Left ventricle myocardium inferior (tissue), 1 donor: ENCODE measurements at regions not wholly inside any gene's neighbourhood (a gene's known extent, or its start where the extent isn't known, plus 50 kb on each side); places are given as distances from the start of the nearest gene placed in this dataset.

Experiments
- DNase-seq: peaks from one replicate; pipeline ENCODE4 v3.0.0-alpha.2; 2020
- H3K27ac ChIP-seq: fragments of 200-600 bp; replicated peaks from 2 replicates; pipeline ENCODE4 v1.8.0; 2021
- H3K27me3 ChIP-seq: fragments of 200-600 bp; 2 replicates; pipeline ENCODE4 v1.8.0; 2021; ENCODE audit warnings: low read depth
- H3K36me3 ChIP-seq: fragments of 200-600 bp; 2 replicates; pipeline ENCODE4 v1.8.0; 2021
- H3K4me1 ChIP-seq: fragments of 200-600 bp; 2 replicates; pipeline ENCODE4 v1.8.0; 2021
- H3K4me3 ChIP-seq: fragments of 200-600 bp; 2 replicates; pipeline ENCODE4 v1.8.0; 2021; ENCODE audit warnings: mild to moderate bottlenecking, moderate library complexity
- H3K9me3 ChIP-seq: fragments of 200-600 bp; replicated peaks from 2 replicates; pipeline ENCODE4 v1.8.0; 2021
- intact Hi-C: fragments of 100-400 bp; cut with micrococcal nuclease; formaldehyde crosslinking; loops from one replicate; pipeline ENCODE4 v1.11.0; 2022
- TF ChIP-seq, protein P1 (sequence below): fragments of 200-600 bp; IDR thresholded peaks from 2 replicates; pipeline ENCODE4 v1.8.0; 2021; ENCODE audit warnings: antibody characterized with exemption, mild to moderate bottlenecking, borderline replicate concordance
- donor health status: DM: no; HTN: yes; CAD: no; lungs with severe emphysema.

DNA sequence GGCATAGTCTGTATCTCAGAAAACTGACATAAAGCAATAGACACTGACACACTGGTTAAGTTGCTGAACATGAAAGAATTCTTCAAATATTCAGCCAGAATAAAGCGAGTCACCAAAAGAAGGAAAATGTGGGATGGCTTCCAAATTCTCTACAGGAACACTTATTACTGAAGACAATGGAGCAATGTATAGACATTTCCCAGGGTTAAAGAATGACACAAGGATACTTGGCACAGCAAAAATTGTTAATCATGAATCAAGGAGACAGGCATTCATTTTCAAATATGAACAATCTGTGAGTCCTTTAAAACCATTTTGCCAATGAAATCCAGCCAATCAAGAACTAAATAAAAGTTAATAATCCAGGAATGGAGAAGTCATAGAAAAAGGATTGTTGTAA is 92.5 kb downstream of the MTX3 start:
- H3K27ac ChIP-seq: no peak overlapping the region
- H3K4me3 ChIP-seq: no peak overlapping the region
- intact Hi-C loops: no loop called here
- H3K27me3 ChIP-seq: no peaks in the 10 kb centered on the region
- no peaks in the 10 kb centered on the region for H3K9me3 ChIP-seq
- DNase-seq: no peak
- no peaks in the 10 kb centered on the region for H3K36me3 ChIP-seq
- H3K4me1 ChIP-seq: no peaks in the 10 kb centered on the region
- TF ChIP-seq, protein P1, sequence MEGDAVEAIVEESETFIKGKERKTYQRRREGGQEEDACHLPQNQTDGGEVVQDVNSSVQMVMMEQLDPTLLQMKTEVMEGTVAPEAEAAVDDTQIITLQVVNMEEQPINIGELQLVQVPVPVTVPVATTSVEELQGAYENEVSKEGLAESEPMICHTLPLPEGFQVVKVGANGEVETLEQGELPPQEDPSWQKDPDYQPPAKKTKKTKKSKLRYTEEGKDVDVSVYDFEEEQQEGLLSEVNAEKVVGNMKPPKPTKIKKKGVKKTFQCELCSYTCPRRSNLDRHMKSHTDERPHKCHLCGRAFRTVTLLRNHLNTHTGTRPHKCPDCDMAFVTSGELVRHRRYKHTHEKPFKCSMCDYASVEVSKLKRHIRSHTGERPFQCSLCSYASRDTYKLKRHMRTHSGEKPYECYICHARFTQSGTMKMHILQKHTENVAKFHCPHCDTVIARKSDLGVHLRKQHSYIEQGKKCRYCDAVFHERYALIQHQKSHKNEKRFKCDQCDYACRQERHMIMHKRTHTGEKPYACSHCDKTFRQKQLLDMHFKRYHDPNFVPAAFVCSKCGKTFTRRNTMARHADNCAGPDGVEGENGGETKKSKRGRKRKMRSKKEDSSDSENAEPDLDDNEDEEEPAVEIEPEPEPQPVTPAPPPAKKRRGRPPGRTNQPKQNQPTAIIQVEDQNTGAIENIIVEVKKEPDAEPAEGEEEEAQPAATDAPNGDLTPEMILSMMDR: no peak

DNA sequence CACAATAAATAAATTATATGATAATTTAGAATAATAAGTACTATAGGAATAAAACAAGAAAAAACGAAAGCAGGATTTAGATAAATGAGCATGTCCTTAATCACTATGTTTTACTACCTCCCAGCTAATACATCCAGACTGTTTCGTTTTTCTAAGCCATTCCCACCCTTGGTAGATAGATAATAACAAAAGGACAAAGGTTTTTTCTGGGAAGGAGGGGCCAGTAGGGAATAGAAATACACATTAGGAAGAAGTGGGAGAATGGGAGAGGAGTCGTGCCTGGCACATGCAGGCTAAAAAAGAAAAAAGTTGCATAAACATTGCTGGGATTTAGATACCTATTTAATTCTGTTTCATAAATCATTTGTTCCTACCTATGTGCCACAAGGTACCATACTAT is 97.1 kb downstream of the MTX3 start:
- Histone ChIP-seq H3K9me3 (no peaks in the 10 kb centered on the region), H3K4me1 (no peaks in the 10 kb centered on the region), H3K27me3 (no peaks in the 10 kb centered on the region), H3K36me3 (no peaks in the 10 kb centered on the region), H3K27ac (no peak overlapping the region), H3K4me3 (no peak overlapping the region)
- no peak for DNase-seq
- intact Hi-C loops: no loop called here
- TF ChIP-seq, protein P1: no peak

DNA sequence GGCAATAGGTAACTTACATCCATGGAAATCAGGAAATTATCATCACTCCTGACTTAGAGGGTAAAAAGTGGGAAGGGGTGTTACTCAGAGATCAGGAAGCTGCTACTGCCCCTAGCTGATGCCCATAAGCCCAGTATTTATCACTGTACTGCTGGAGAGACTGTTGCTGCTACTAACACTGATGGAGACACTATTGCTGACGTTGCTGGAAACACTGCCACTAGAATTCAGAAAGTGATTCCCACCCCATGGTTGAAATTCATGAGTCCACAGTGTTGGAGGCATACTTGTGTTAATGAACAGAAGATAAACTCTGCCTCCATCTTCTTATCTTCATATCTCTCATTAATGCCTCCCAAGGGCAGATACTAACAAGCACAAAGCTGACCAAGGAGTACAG is 97.6 kb downstream of the MTX3 start:
- intact Hi-C loops: no loop called here
- Histone ChIP-seq H3K36me3 (no peaks in the 10 kb centered on the region), H3K4me3 (no peak overlapping the region), H3K9me3 (no peaks in the 10 kb centered on the region), H3K4me1 (no peaks in the 10 kb centered on the region), H3K27me3 (no peaks in the 10 kb centered on the region), H3K27ac (no peak overlapping the region)
- no peak for DNase-seq
- TF ChIP-seq, protein P1: no peak

DNA sequence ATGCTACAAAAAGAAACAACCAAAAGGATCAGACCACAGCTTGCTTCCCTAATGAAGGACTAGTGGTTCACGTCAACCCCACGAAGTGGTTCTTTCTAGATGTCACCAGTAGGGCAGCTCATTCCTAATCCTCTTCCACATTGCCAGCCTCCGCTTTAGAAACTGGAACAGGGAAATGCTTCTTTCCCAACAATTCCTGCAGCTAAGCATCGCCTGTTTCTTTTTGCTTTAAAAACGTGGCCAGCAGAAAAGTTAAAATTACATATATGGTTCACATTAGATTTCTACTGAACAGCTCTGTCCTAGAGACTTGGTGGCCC is 100.2 kb downstream of the MTX3 start:
- Histone ChIP-seq H3K36me3 (no peaks in the 10 kb centered on the region), H3K4me1 (peaks cover 5% of the 10 kb centered on the region), H3K27ac (no peak overlapping the region), H3K4me3 (no peak overlapping the region), H3K9me3 (peaks cover 3% of the 10 kb centered on the region), H3K27me3 (no peaks in the 10 kb centered on the region)
- intact Hi-C loops: no loop called here
- TF ChIP-seq, protein P1: no peak
- DNase-seq: no peak

DNA sequence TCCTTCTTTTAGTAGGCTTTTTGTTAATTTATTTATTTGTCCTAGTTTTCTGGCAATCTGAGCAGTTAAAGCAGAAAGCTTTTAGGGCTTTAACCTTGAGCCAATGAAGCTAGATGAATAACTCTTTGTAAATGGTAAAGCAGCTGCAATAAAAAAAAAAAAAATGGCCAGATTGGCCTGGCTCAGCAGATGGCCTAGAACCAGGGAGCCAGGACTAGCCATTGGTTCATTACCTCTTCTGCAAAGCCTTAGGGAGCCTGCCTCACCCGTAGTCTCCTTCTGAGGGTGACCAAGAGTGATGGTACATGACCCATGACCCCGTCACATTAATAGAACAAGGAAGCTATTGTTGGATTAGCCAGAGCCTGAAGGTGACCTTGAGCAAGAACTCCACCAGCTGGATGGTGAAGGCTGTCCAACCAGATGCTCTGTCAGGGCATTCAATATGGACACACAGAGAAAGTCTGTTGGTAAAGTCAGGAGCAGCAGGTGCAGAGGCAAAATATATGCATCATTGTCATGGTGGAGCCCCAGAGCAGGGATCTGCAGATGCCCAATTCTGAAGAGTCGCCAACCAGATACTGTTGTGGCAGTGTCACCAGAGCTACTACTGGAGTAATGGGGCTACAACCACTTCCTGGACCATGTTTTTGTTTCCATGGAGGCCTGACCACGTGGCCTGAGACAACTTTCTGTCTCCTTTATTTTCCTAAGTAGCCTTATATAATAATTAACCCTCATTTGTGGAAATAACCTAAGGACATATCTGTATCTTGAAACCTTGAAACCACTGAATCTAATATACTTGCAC is 100.7 kb downstream of the MTX3 start:
- TF ChIP-seq, protein P1: no peak
- intact Hi-C loops: no loop called here
- Histone ChIP-seq H3K27me3 (no peaks in the 10 kb centered on the region), H3K4me3 (no peak overlapping the region), H3K9me3 (peaks cover 3% of the 10 kb centered on the region), H3K36me3 (no peaks in the 10 kb centered on the region), H3K27ac (no peak overlapping the region), H3K4me1 (peaks cover 5% of the 10 kb centered on the region)
- no peak for DNase-seq
